GM23248 (cell line): ENCODE measurements at regions not wholly inside any gene's neighbourhood (a gene's known extent, or its start where the extent isn't known, plus 50 kb on each side); places are given as distances from the start of the nearest gene placed in this dataset.

ENCODE experiments used
- EZH2 ChIP-seq: fragments of 200-600 bp; sonication (generic); IDR thresholded peaks from 2 replicates; pipeline ENCODE4 v1.6.1; 2018; ENCODE audit warnings: antibody characterized with exemption, mild to moderate bottlenecking; ENCODE audit not compliant: insufficient read depth, poor library complexity, severe bottlenecking
- EZH2phosphoT487 ChIP-seq: fragments of 200-600 bp; sonication (generic); IDR thresholded peaks from 2 replicates; pipeline ENCODE4 v1.6.1; 2018; ENCODE audit warnings: antibody characterized with exemption, moderate library complexity, mild to moderate bottlenecking, low read depth; ENCODE audit not compliant: insufficient read depth

DNA sequence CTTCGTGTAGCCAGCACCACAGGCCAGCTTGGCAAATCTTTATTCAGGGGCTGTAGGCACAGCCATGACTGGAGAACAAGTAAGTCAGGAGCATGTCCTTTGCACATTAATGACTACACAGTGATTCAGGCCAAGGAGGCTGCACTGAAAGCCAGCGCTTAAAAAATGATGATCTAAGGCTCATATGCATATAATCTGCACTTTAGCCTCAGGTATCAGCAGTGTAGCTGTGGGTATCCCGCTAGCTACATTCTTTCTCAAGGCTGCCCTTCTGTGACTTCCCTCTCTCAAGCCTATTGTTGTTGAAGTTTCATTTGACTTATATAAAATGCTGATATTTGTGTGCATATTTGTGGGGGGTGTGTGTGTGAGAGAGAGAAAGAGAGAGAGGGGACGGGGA lies 62.6 kb upstream of the RGL1 start:
- no peak for TF ChIP-seq EZH2phosphoT487
- no peak for TF ChIP-seq EZH2
